HepG2 (cell line): ENCODE measurements at regions not wholly inside any gene's neighbourhood (a gene's known extent, or its start where the extent isn't known, plus 50 kb on each side); places are given as distances from the start of the nearest gene placed in this dataset.

Source experiments
- ATAC-seq: fragments of 200-7000 bp; cut with Tn5 transposase; 3 replicates; pipeline ENCODE4 v1.9.1; 2020; ENCODE audit warnings: mild to moderate bottlenecking, moderate library complexity
- BruUV-seq: library from RNA; stranded (reverse); fragments of 400-500 nt; replicated peaks from 2 replicates; lab custom pipeline; 2021; lab: Mats Ljungman, UMichigan
- CTCF ChIA-PET: fragments of 300-600 bp; formaldehyde crosslinking; extraction: SDS; loops from one replicate; lab custom pipeline; 2021; ENCODE audit warnings: low total read pairs, inconsistent platforms, low intra/inter-chr PET ratio; lab: Yijun Ruan, JAX
- POLR2A ChIA-PET: fragments of 350-600 bp; sonication (Branson Sonifier 250); formaldehyde crosslinking; loops from one replicate; lab custom pipeline; 2020; ENCODE audit warnings: antibody characterized with exemption, inconsistent platforms; lab: Yijun Ruan, JAX
- DNase-seq: peaks from one replicate; pipeline ENCODE4 v3.0.0-alpha.2; 2015; ENCODE audit warnings: low spot score
- FAIRE-seq: peaks from 3 replicates; lab custom pipeline; 2011; peaks lifted over from hg19 to GRCh38; lab: Jason Lieb, UNC
- H2AFZ ChIP-seq: one replicate; pipeline ENCODE4 v1.6.1; 2011; ENCODE audit warnings: low read length, inconsistent platforms
- H3K27ac ChIP-seq: fragments of 300-600 bp; 3 replicates; pipeline ENCODE4 v1.8.0; 2011; ENCODE audit warnings: mixed run types, mild to moderate bottlenecking, mixed read lengths, low read length, inconsistent platforms; ENCODE audit not compliant: insufficient read depth; ENCODE audit errors: extremely low read length
- H3K27me3 ChIP-seq, 2 experiments: fragments of 200-600 bp in 1 of 2; 2 replicates in 1 of 2; 3 replicates in 1 of 2; pipeline versions ENCODE4 v1.6.0 to v1.8.0; 2011; ENCODE audit warnings: low read length in 2 of 2, mild to moderate bottlenecking in 2 of 2, moderate library complexity in 2 of 2, inconsistent platforms in 1 of 2; ENCODE audit not compliant: insufficient read depth in 2 of 2, control insufficient read depth in 1 of 2
- H3K36me3 ChIP-seq, 2 experiments: fragments of 200-600 bp in 1 of 2; replicated peaks in 1 of 2; 2 replicates in 1 of 2; 3 replicates in 1 of 2; pipeline versions ENCODE4 v1.5.1 to v1.8.0; 2011; ENCODE audit warnings: low read length in 2 of 2, inconsistent platforms in 1 of 2; ENCODE audit not compliant: insufficient read depth in 2 of 2, control insufficient read depth in 1 of 2
- H3K4me1 ChIP-seq: 2 replicates; pipeline ENCODE4 v1.5.1; 2012; ENCODE audit warnings: low read length, inconsistent platforms; ENCODE audit not compliant: insufficient read depth
- H3K4me2 ChIP-seq: 2 replicates; pipeline ENCODE4 v1.6.0; 2011; ENCODE audit warnings: low read depth, low read length, inconsistent platforms
- H3K4me3 ChIP-seq, 3 experiments: fragments of 200-600 bp in 1 of 3; sonication (generic), shearing (Covaris generic) in 1 of 3; replicated peaks in 1 of 3; 2 replicates each; pipeline ENCODE4 v1.5.1; 2011 to 2016; ENCODE audit warnings: low read length in 3 of 3, inconsistent platforms in 2 of 3, low read depth in 2 of 3, mild to moderate bottlenecking in 2 of 3, control low read depth in 1 of 3, mixed read lengths in 1 of 3; ENCODE audit not compliant: insufficient read depth in 1 of 3
- H3K79me2 ChIP-seq: one replicate; pipeline ENCODE4 v1.6.1; 2011; ENCODE audit warnings: low read length, inconsistent platforms; ENCODE audit not compliant: insufficient read depth
- H3K9ac ChIP-seq: 2 replicates; pipeline ENCODE4 v1.6.0; 2011; ENCODE audit warnings: mild to moderate bottlenecking, low read depth, low read length, inconsistent platforms; ENCODE audit not compliant: insufficient read depth
- H3K9me3 ChIP-seq: 2 replicates; pipeline ENCODE4 v1.5.1; 2012; ENCODE audit warnings: mild to moderate bottlenecking, low read length
- H4K20me1 ChIP-seq: 2 replicates; pipeline ENCODE4 v1.6.0; 2011; ENCODE audit warnings: inconsistent platforms, mild to moderate bottlenecking, low read length, moderate library complexity; ENCODE audit not compliant: insufficient read depth
- AGO1 ChIP-seq: fragments of 200-400 bp; formaldehyde crosslinking; IDR thresholded peaks from 2 replicates; pipeline ENCODE4 v1.6.1; 2017; ENCODE audit warnings: mild to moderate bottlenecking, low read depth, low read length, moderate library complexity; ENCODE audit not compliant: poor library complexity, severe bottlenecking
- CBX2 ChIP-seq, 2 experiments: fragments of 200-600 bp in 1 of 2; sonication (generic); formaldehyde crosslinking in 1 of 2; IDR thresholded peaks; 2 replicates each; pipeline versions ENCODE4 v1.7.0 to v1.8.1; 2018 to 2022; ENCODE audit warnings: low read depth in 2 of 2, low read length in 1 of 2, mild to moderate bottlenecking in 1 of 2, missing genetic modification reagents in 1 of 2
- HMG20B ChIP-seq: conservative IDR thresholded peaks from 2 replicates; pipeline ENCODE4 v1.6.1; 2016; ENCODE audit warnings: missing genetic modification reagents, missing compliant biosample characterization
- HMGXB4 ChIP-seq, 2 experiments: sonication (generic) in 1 of 2; formaldehyde crosslinking in 1 of 2; IDR thresholded peaks; 2 replicates each; pipeline versions ENCODE4 v1.4.0 to v1.6.1; 2018 to 2020; ENCODE audit warnings: missing genetic modification reagents in 2 of 2, borderline replicate concordance in 1 of 2, low read depth in 1 of 2, mild to moderate bottlenecking in 1 of 2, missing biosample characterization in 1 of 2
- ZFP90 ChIP-seq: sonication (generic); formaldehyde crosslinking; IDR thresholded peaks from 2 replicates; pipeline ENCODE4 v1.8.0; 2022; ENCODE audit warnings: missing genetic modification reagents, mild to moderate bottlenecking, inconsistent platforms, borderline replicate concordance
- ZNF143 ChIP-seq: sonication (generic); formaldehyde crosslinking; IDR thresholded peaks from 2 replicates; pipeline ENCODE4 v1.4.0; 2020; ENCODE audit warnings: missing genetic modification reagents
- ZNF784 ChIP-seq: sonication (generic); formaldehyde crosslinking; IDR thresholded peaks from 2 replicates; pipeline ENCODE4 v1.5.1; 2020; ENCODE audit warnings: missing genetic modification reagents, mild to moderate bottlenecking, borderline replicate concordance
- ZSCAN5A ChIP-seq: sonication (generic); formaldehyde crosslinking; IDR thresholded peaks from 2 replicates; pipeline ENCODE4 v1.8.0; 2022; ENCODE audit warnings: mild to moderate bottlenecking, missing genetic modification reagents, borderline replicate concordance
- WGBS: methylation state at CpG from one replicate; pipeline ENCODE4 v1.1.6; 2017; ENCODE audit warnings: low lambda C conversion rate; 5-methylcytosine and 5-hydroxymethylcytosine counted together
- in situ Hi-C: cut with HindIII; loops from 2 replicates; pipeline ENCODE4 v1.10.0; 2017; ENCODE audit warnings: low pct_unique_long_range_greater_than_20kb; ENCODE audit not compliant: extremely low pct_ligation_motif_present
- intact Hi-C: fragments of 100-400 bp; cut with micrococcal nuclease; formaldehyde crosslinking; loops from one replicate; pipeline ENCODE4 v1.10.0; 2022; ENCODE audit not compliant: unreplicated experiment

GRCh38 chr14:92223025-92223424, 99.9 kb upstream of the SLC24A4 start:
- H3K4me2 ChIP-seq = no peak overlapping the region
- POLR2A ChIA-PET = no interaction called here
- no peaks in the 10 kb centered on the region for H3K36me3 ChIP-seq
- intact Hi-C loops = no loop called here
- DNase-seq (no peak), ATAC-seq (no peak), FAIRE-seq (no peak)
- H3K9ac ChIP-seq = no peak overlapping the region
- H3K9me3 ChIP-seq = no peaks in the 10 kb centered on the region
- BruUV-seq = no TSS peak
- no peak overlapping the region for H3K27ac ChIP-seq
- H4K20me1 ChIP-seq = no peaks in the 10 kb centered on the region
- 0% methylated on average over 3 of the region's 3 CpGs for WGBS
- H2AFZ ChIP-seq = no peak overlapping the region
- TF ChIP-seq ZFP90 = no peak
- no peak for TF ChIP-seq HMG20B (CRISPR knock-in tag)
- no peak for TF ChIP-seq AGO1
- no peak for TF ChIP-seq ZNF143 (CRISPR knock-in tag)
- TF ChIP-seq HMGXB4 (CRISPR knock-in tag; IDR thresholded peaks at IDR 0.05; ENCODE audit: borderline replicate concordance in 1 of 2, low read depth in 1 of 2) = no peak
- no peaks in the 10 kb centered on the region for H3K4me1 ChIP-seq
- no peak overlapping the region for H3K4me3 ChIP-seq
- peaks cover 1 to 11% of the 10 kb centered on the region in 2 experiments; a peak in 2 of 5 replicates for H3K27me3 ChIP-seq
- no peaks in the 10 kb centered on the region for H3K79me2 ChIP-seq
- CTCF ChIA-PET = no interaction called here
- in situ Hi-C loops = no loop called here

- in situ Hi-C loops = no loop called here
- Histone ChIP-seq H3K27ac (no peak overlapping the region), H3K4me1 (no peaks in the 10 kb centered on the region), H3K27me3 (peaks cover 1 to 11% of the 10 kb centered on the region in 2 experiments; a peak in 2 of 5 replicates), H3K79me2 (no peaks in the 10 kb centered on the region), H3K9ac (no peak overlapping the region), H3K4me2 (no peak overlapping the region), H3K4me3 (no peak overlapping the region), H3K36me3 (no peaks in the 10 kb centered on the region), H2AFZ (no peak overlapping the region), H4K20me1 (no peaks in the 10 kb centered on the region), H3K9me3 (no peaks in the 10 kb centered on the region)
- FAIRE-seq = no peak
- no peak for DNase-seq
- ChIA-PET POLR2A (no interaction called here), CTCF (no interaction called here)
- intact Hi-C loops = no loop called here
- no TSS peak for BruUV-seq
- WGBS = 41% methylated on average over 10 of the region's 10 CpGs
- ATAC-seq = no peak
- no peak for TF ChIP-seq ZNF784 (CRISPR knock-in tag)
- no peak for TF ChIP-seq ZSCAN5A (CRISPR knock-in tag)
- TF ChIP-seq CBX2 (IDR thresholded peaks at IDR 0.05; ENCODE audit: low read depth, low read length) = no peak
- no peak for TF ChIP-seq CBX2 (CRISPR knock-in tag; IDR thresholded peaks at IDR 0.05; ENCODE audit: low read depth)
Measured at GRCh38 chr14:92224358-92224954, 98.5 kb upstream of the SLC24A4 start.
